Gastrocnemius medialis (tissue), 4 donors: ENCODE measurements at regions not wholly inside any gene's neighbourhood (a gene's known extent, or its start where the extent isn't known, plus 50 kb on each side); places are given as distances from the start of the nearest gene placed in this dataset.

Source experiments
- ATAC-seq, 2 donors: fragments of 150-250 bp; one replicate each; pipeline ENCODE4 v1.9.1; 2016
- DNase-seq, 2 donors: peaks; one replicate each; pipeline ENCODE4 v3.0.0-alpha.2; 2019
- H3K27ac ChIP-seq, 4 donors: fragments of 200-600 bp; sonication (generic); 1 replicate in 1 of 4; 2 replicates in 3 of 4; pipeline ENCODE4 v1.5.1; 2016 to 2018; ENCODE audit warnings: mild to moderate bottlenecking in 2 of 4, moderate library complexity in 1 of 4
- H3K27me3 ChIP-seq, 3 donors: fragments of 200-600 bp; sonication (generic) in 2 of 3; 1 replicate in 1 of 3; 2 replicates in 2 of 3; pipeline versions ENCODE4 v1.5.1 to v1.6.0; 2016 to 2019; ENCODE audit warnings: mild to moderate bottlenecking in 1 of 3, moderate library complexity in 1 of 3
- H3K36me3 ChIP-seq, 2 donors: fragments of 200-600 bp; sonication (generic) in 1 of 2; one replicate each; pipeline ENCODE4 v1.5.1; 2017 to 2018
- H3K4me1 ChIP-seq, 2 donors: fragments of 200-600 bp; sonication (generic) in 1 of 2; one replicate each; pipeline ENCODE4 v1.5.1; 2016 to 2017; ENCODE audit warnings: mild to moderate bottlenecking in 2 of 2
- H3K4me3 ChIP-seq, 4 donors: fragments of 200-600 bp; sonication (generic) in 3 of 4; 1 replicate in 1 of 4; 2 replicates in 3 of 4; pipeline ENCODE4 v1.5.1; 2016 to 2019; ENCODE audit warnings: mild to moderate bottlenecking in 2 of 4
- H3K9me3 ChIP-seq, 3 donors: fragments of 200-600 bp; sonication (generic) in 2 of 3; 1 replicate in 1 of 3; 2 replicates in 2 of 3; pipeline ENCODE4 v1.5.1; 2016 to 2019
- CTCF ChIP-seq, 5 experiments: fragments of 450-650 bp in 3 of 5; fragments of 200-600 bp in 2 of 5; sonication (generic) in 2 of 5; IDR thresholded peaks in 4 of 5; conservative IDR thresholded peaks in 1 of 5; 1 replicate in 4 of 5; 2 replicates in 1 of 5; pipeline ENCODE4 v1.5.1; 2016 to 2019; ENCODE audit warnings: antibody characterized with exemption in 5 of 5, mild to moderate bottlenecking in 3 of 5, moderate library complexity in 3 of 5
- POLR2A ChIP-seq, 2 donors: fragments of 450-650 bp; IDR thresholded peaks; one replicate each; pipeline ENCODE4 v1.6.1; 2017; ENCODE audit warnings: antibody characterized with exemption in 2 of 2, mild to moderate bottlenecking in 2 of 2, moderate library complexity in 2 of 2
- in situ Hi-C, 4 donors: fragments of 200-750 bp; cut with MboI; loops; one replicate each; pipeline versions ENCODE4 v1.15.0 to v1.8.0; 2017; ENCODE audit warnings: low sequenced_read_pairs in 4 of 4
- intact Hi-C: fragments of 100-400 bp; cut with DNase I; formaldehyde crosslinking; loops from one replicate; pipeline ENCODE4 v1.15.1; 2023; ENCODE audit warnings: low total_unique reads

DNA sequence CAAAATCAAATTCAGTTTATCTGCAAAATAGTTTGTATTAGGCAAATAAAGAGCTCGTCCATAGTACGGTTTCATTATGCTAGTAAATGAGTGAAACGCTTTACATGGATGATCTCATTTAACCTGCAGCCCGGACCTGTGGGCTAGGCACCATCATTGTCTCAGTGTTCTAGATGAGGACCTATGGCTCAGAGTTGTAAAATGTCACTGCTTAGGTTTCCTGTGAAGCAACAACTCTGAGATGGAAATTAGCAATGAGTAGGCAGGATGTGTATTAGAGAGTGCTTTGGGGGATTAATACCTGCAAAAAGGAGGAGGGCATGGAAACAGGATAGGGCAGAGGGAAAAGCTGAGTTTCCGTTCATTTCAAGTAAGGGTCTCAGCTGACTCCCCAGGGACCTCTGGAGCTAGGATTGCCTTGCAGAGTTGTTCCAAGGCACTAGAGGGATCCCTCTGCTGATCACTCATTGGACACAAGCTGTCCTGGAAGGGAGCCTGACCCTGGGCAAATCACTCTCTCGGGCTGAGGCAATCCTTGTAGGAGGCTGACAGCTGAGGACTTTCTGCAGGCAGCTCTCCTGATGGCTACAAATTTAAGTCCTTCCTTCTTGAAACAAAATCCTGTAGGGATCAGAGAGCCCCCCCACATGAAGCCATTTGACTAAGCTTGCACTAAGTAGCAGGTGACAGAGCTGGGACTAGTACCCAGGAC lies 58.8 kb upstream of the SIX2 start:
- DNase-seq (peak in 1 of 2 donors; percentile 4), ATAC-seq (peak; percentile 69 to 72)
- H3K4me1 ChIP-seq, result peaks cover 0 to 5% of the 10 kb centered on the region in 2 donors
- no peak overlapping the region for H3K27ac ChIP-seq
- H3K9me3 ChIP-seq, result no peaks in the 10 kb centered on the region
- in situ Hi-C loops (no loop called here), intact Hi-C loops (no loop called here)
- TF ChIP-seq POLR2A (IDR thresholded peaks at IDR 0.05) (no peak), CTCF (IDR thresholded peaks at IDR 0.05 in 4 of 5, conservative IDR thresholded peaks at IDR 0.05 in 1 of 5) (no peak)
- H3K27me3 ChIP-seq, result no peaks in the 10 kb centered on the region
- H3K36me3 ChIP-seq, result no peaks in the 10 kb centered on the region
- no peak overlapping the region for H3K4me3 ChIP-seq
